ENCODE measurements at regions not wholly inside any gene's neighbourhood (a gene's known extent, or its start where the extent isn't known, plus 50 kb on each side); places are given as distances from the start of the nearest gene placed in this dataset.

- TF ChIP-seq CTCF (IDR thresholded peaks at IDR 0.05) (no peak), POLR2A (IDR thresholded peaks at IDR 0.05) (no peak), EP300 (IDR thresholded peaks at IDR 0.05) (no peak)
Measured at GRCh38 chr5:110257971-110258370, 468.5 kb downstream of the TMEM232 start.
